Thoracic aorta (tissue), 2 donors: ENCODE measurements at regions not wholly inside any gene's neighbourhood (a gene's known extent, or its start where the extent isn't known, plus 50 kb on each side); places are given as distances from the start of the nearest gene placed in this dataset.

Experiments used
- ATAC-seq: fragments of 150-250 bp; one replicate; pipeline ENCODE4 v1.8.0; 2017; ENCODE audit warnings: low read depth; ENCODE audit not compliant: insufficient number of reproducible peaks, low FRiP score
- DNase-seq: peaks from one replicate; pipeline ENCODE4 v3.0.0-alpha.2; 2020; ENCODE audit warnings: low spot score
- H3K27ac ChIP-seq, 2 donors: fragments of 200-600 bp; sonication (generic); 1 replicate in 1 of 2; 2 replicates in 1 of 2; pipeline ENCODE4 v1.5.1; 2016; ENCODE audit warnings: mild to moderate bottlenecking in 2 of 2, moderate library complexity in 2 of 2
- H3K27me3 ChIP-seq: fragments of 200-600 bp; sonication (generic); replicated peaks from 2 replicates; pipeline ENCODE4 v1.6.0; 2016; ENCODE audit warnings: mild to moderate bottlenecking; ENCODE audit not compliant: insufficient read depth
- H3K36me3 ChIP-seq: fragments of 200-600 bp; sonication (generic); one replicate; pipeline ENCODE4 v1.5.1; 2016
- H3K4me1 ChIP-seq, 2 donors: fragments of 200-600 bp; sonication (generic); 1 replicate in 1 of 2; 2 replicates in 1 of 2; pipeline versions ENCODE4 v1.5.1 to v1.6.0; 2016; ENCODE audit warnings: low read depth in 2 of 2, mild to moderate bottlenecking in 1 of 2; ENCODE audit not compliant: control insufficient read depth in 1 of 2
- H3K4me3 ChIP-seq: fragments of 200-600 bp; sonication (generic); 2 replicates; pipeline ENCODE4 v1.5.1; 2016; ENCODE audit warnings: mild to moderate bottlenecking
- H3K9me3 ChIP-seq: fragments of 200-600 bp; sonication (generic); 2 replicates; pipeline ENCODE4 v1.5.1; 2016
- CTCF ChIP-seq: fragments of 200-600 bp; sonication (generic); IDR thresholded peaks from one replicate; pipeline ENCODE4 v1.5.1; 2019; ENCODE audit warnings: antibody characterized with exemption

- Histone ChIP-seq H3K9me3 (no peaks in the 10 kb centered on the region), H3K27me3 (no peaks in the 10 kb centered on the region), H3K4me3 (no peak overlapping the region), H3K27ac (no peak overlapping the region), H3K4me1 (no peaks in the 10 kb centered on the region), H3K36me3 (no peaks in the 10 kb centered on the region)
- TF ChIP-seq CTCF = no peak
- ATAC-seq = no peak
- no peak for DNase-seq
Measured at GRCh38 chr13:31485183-31485582, 254.1 kb upstream of the RXFP2 start.

- no peaks in the 10 kb centered on the region for H3K27me3 ChIP-seq
- H3K27ac ChIP-seq = no peak overlapping the region
- no peaks in the 10 kb centered on the region for H3K36me3 ChIP-seq
- no peak for DNase-seq
- ATAC-seq = no peak
- no peaks in the 10 kb centered on the region for H3K9me3 ChIP-seq
- no peak overlapping the region for H3K4me3 ChIP-seq
- TF ChIP-seq CTCF = no peak
- no peaks in the 10 kb centered on the region for H3K4me1 ChIP-seq
Measured at GRCh38 chr13:31485651-31486051, 253.7 kb upstream of the RXFP2 start.

DNA sequence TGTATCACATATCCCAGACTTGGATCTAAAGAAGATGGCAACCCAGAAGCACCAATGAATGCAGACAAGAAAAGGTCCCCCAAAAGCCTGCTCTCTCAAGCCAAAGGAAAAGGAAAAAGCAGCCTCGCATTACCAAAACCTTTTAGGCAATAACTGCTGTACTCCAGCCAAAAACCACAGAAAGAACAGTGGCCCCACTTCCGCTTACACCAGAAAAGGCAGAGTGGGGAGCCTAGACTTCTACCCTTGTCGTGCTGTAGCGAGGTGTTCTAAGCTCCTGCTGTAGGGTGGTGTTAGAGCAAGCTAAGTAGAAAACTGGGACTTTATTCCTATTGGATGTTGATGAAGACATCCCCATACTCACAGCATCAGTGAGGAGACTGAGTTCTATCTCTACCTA is 244.0 kb upstream of the RXFP2 start:
- Histone ChIP-seq H3K27ac (no peak overlapping the region), H3K4me1 (no peaks in the 10 kb centered on the region), H3K4me3 (no peak overlapping the region), H3K27me3 (no peaks in the 10 kb centered on the region), H3K36me3 (no peaks in the 10 kb centered on the region), H3K9me3 (peaks cover 9% of the 10 kb centered on the region)
- ATAC-seq = no peak
- DNase-seq = no peak
- TF ChIP-seq CTCF = no peak

DNA sequence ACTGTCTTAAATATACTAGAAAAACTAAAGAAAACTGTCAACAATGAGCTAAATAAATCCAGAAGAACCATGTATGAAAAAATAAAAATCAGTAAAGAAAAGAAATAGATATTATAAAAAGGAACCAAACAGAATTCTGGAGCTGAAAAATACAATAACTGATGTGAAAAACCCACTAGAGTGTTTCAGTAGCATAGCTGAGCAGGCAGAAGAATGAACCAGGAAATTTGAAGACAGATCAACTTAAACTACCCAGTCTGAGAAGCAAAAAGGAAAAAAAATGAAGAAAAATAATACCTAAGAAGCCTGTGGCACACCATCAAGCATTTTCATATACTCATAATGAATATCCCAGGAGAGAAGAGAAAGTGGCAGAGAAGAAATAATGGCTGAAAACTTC is 240.1 kb upstream of the RXFP2 start:
- H3K27ac ChIP-seq = no peak overlapping the region
- peaks cover 9% of the 10 kb centered on the region for H3K9me3 ChIP-seq
- ATAC-seq (no peak), DNase-seq (no peak)
- no peaks in the 10 kb centered on the region for H3K27me3 ChIP-seq
- no peaks in the 10 kb centered on the region for H3K36me3 ChIP-seq
- H3K4me1 ChIP-seq = no peaks in the 10 kb centered on the region
- no peak for TF ChIP-seq CTCF
- H3K4me3 ChIP-seq = no peak overlapping the region

DNA sequence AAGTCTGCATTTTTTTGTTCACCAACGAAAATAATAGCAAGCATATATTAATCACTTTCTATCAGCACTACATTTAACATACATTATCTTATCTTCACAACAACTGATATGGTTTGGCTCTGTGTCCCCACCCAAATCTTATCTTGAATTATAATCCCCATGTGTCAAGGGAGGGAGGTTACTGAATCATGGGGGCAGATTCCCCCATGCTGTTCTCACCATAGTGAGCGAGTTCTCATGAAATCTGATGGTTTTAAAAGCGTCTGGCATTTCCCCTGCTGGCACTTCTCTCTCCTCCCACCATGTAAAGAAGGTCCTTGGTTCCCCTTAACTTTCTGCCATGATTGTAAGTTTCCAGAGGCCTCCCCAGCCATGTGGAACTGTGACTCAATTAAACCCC is 235.7 kb upstream of the RXFP2 start:
- Histone ChIP-seq H3K4me1 (no peaks in the 10 kb centered on the region), H3K36me3 (no peaks in the 10 kb centered on the region), H3K4me3 (no peak overlapping the region), H3K27ac (no peak overlapping the region), H3K9me3 (peaks cover 9% of the 10 kb centered on the region), H3K27me3 (no peaks in the 10 kb centered on the region)
- DNase-seq (no peak), ATAC-seq (no peak)
- TF ChIP-seq CTCF = no peak
